ENCODE measurements at regions not wholly inside any gene's neighbourhood (a gene's known extent, or its start where the extent isn't known, plus 50 kb on each side); places are given as distances from the start of the nearest gene placed in this dataset.

- no peak for TF ChIP-seq CTCF (IDR thresholded peaks at IDR 0.05; ENCODE audit: low read length)
- no peak for TF ChIP-seq EZH2 (optimal IDR thresholded peaks at IDR 0.05; ENCODE audit: low read depth, low read length)
- TF ChIP-seq EZH2phosphoT487 (IDR thresholded peaks at IDR 0.05; ENCODE audit: low read length): no peak
Observed at GRCh38 chr7:121777672-121778071, 95.3 kb upstream of the PTPRZ1 start.

All from MM.1S (cell line).